OCI-LY3 (cell line): ENCODE measurements at regions not wholly inside any gene's neighbourhood (a gene's known extent, or its start where the extent isn't known, plus 50 kb on each side); places are given as distances from the start of the nearest gene placed in this dataset.

ENCODE experiments used
- H2AFZ ChIP-seq: fragments of 200-600, 300-600 bp; shearing (Covaris generic); 2 replicates; pipeline ENCODE4 v1.6.0; 2014; ENCODE audit warnings: antibody characterized with exemption, low read depth, low read length
- H3K27ac ChIP-seq: fragments of 200-600, 300-600 bp; sonication (generic); 2 replicates; pipeline ENCODE4 v1.5.1; 2014; ENCODE audit warnings: mild to moderate bottlenecking, low read length, moderate library complexity, mixed read lengths
- H3K27me3 ChIP-seq: fragments of 200-600, 300-600 bp; sonication (generic); 2 replicates; pipeline ENCODE4 v1.6.1; 2014; ENCODE audit warnings: low read depth, low read length, mixed read lengths
- H3K36me3 ChIP-seq: fragments of 200-600, 300-600 bp; sonication (generic); replicated peaks from 2 replicates; pipeline ENCODE3; 2014; ENCODE audit warnings: low read depth, low read length, mixed read lengths
- H3K4me1 ChIP-seq: fragments of 300-600, 200-600 bp; sonication (generic); 2 replicates; pipeline ENCODE4 v1.6.1; 2014; ENCODE audit warnings: low read length, mixed read lengths
- H3K4me2 ChIP-seq: fragments of 200-600, 300-600 bp; sonication (generic); 2 replicates; pipeline ENCODE4 v1.6.1; 2014; ENCODE audit warnings: low read length, mixed read lengths
- H3K4me3 ChIP-seq: fragments of 300-600, 200-600 bp; sonication (generic); 2 replicates; pipeline ENCODE4 v1.5.1; 2014; ENCODE audit warnings: antibody characterized with exemption, mild to moderate bottlenecking, low read length, moderate library complexity
- H3K79me2 ChIP-seq: fragments of 300-600, 200-600 bp; shearing (Covaris generic); 2 replicates; pipeline ENCODE4 v1.6.1; 2014; ENCODE audit warnings: mild to moderate bottlenecking, low read length, mixed read lengths
- H3K9ac ChIP-seq: fragments of 300-600, 200-600 bp; shearing (Covaris generic); 2 replicates; pipeline ENCODE4 v1.6.0; 2014; ENCODE audit warnings: mild to moderate bottlenecking, low read length, moderate library complexity
- H3K9me3 ChIP-seq: fragments of 200-600, 300-600 bp; shearing (Covaris generic); 2 replicates; pipeline ENCODE4 v1.6.1; 2014; ENCODE audit warnings: low read length, mixed read lengths; ENCODE audit not compliant: insufficient read depth
- H4K20me1 ChIP-seq: fragments of 200-600, 300-600 bp; sonication (generic); 2 replicates; pipeline ENCODE4 v1.6.1; 2016; ENCODE audit warnings: low read length, mixed read lengths; ENCODE audit not compliant: insufficient read depth
- EZH2phosphoT487 ChIP-seq: fragments of 200-600 bp; shearing (Covaris generic); IDR thresholded peaks from 2 replicates; pipeline ENCODE4 v1.6.1; 2018; ENCODE audit warnings: antibody characterized with exemption, mixed run types, low read depth
- TF ChIP-seq, protein P1 (sequence below): fragments of 200-600, 300-600 bp; sonication (generic); IDR thresholded peaks from 2 replicates; pipeline ENCODE4 v1.5.1; 2014; ENCODE audit warnings: antibody characterized with exemption, low read length, low read depth

DNA sequence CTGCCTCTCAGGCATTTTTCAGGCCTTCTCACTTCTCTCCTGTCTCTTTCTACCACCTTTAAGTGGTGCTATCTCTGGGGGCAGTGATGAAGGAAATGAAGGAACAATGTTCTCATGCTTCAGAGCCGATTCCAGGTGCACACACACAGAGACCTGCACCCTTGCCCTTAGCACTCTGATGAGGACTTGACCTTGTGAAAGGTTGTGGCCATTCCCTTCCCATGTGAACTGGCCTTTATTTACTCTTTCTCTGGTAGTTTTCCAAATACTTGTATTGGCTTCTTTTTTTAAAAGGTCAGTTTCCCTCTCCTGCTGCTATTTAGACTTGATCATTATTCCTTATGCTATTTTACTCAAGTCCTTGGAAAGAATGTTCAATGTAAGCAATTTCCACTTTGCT lies 188.6 kb downstream of the MDFIC start:
- TF ChIP-seq EZH2phosphoT487: no peak
- TF ChIP-seq, protein P1, sequence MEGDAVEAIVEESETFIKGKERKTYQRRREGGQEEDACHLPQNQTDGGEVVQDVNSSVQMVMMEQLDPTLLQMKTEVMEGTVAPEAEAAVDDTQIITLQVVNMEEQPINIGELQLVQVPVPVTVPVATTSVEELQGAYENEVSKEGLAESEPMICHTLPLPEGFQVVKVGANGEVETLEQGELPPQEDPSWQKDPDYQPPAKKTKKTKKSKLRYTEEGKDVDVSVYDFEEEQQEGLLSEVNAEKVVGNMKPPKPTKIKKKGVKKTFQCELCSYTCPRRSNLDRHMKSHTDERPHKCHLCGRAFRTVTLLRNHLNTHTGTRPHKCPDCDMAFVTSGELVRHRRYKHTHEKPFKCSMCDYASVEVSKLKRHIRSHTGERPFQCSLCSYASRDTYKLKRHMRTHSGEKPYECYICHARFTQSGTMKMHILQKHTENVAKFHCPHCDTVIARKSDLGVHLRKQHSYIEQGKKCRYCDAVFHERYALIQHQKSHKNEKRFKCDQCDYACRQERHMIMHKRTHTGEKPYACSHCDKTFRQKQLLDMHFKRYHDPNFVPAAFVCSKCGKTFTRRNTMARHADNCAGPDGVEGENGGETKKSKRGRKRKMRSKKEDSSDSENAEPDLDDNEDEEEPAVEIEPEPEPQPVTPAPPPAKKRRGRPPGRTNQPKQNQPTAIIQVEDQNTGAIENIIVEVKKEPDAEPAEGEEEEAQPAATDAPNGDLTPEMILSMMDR: no peak
- H2AFZ ChIP-seq: no peak overlapping the region
- H3K36me3 ChIP-seq: no peaks in the 10 kb centered on the region
- no peaks in the 10 kb centered on the region for H3K9me3 ChIP-seq
- H4K20me1 ChIP-seq: no peaks in the 10 kb centered on the region
- no peak overlapping the region for H3K9ac ChIP-seq
- H3K79me2 ChIP-seq: no peaks in the 10 kb centered on the region
- no peak overlapping the region for H3K4me2 ChIP-seq
- H3K27ac ChIP-seq: no peak overlapping the region
- H3K4me1 ChIP-seq: peaks cover 11% of the 10 kb centered on the region
- no peaks in the 10 kb centered on the region for H3K27me3 ChIP-seq
- H3K4me3 ChIP-seq: no peak overlapping the region

DNA sequence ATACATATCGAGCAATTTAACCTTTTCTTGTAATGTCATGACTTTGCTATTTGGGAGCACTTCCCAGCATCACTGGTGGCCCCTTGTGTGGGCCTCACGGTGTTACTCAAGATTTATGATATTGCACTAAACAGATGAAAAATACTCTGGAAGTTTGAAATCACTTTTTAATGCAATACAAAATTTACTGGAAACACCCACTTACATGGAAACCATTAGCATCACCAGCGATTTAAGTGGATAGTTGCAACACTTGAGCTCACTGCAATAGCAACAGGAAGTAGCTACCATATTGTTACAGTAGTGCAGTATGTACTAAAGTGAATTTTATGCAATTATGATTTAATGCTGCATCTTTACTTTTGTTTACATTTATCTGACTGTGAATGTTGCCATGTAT lies 184.4 kb downstream of the MDFIC start:
- H3K4me3 ChIP-seq: no peak overlapping the region
- no peaks in the 10 kb centered on the region for H3K9me3 ChIP-seq
- no peak for TF ChIP-seq EZH2phosphoT487
- TF ChIP-seq, protein P1: no peak
- H4K20me1 ChIP-seq: no peaks in the 10 kb centered on the region
- H3K4me1 ChIP-seq: peaks cover 3% of the 10 kb centered on the region
- no peaks in the 10 kb centered on the region for H3K79me2 ChIP-seq
- H3K27me3 ChIP-seq: no peaks in the 10 kb centered on the region
- no peak overlapping the region for H2AFZ ChIP-seq
- H3K27ac ChIP-seq: no peak overlapping the region
- H3K36me3 ChIP-seq: no peaks in the 10 kb centered on the region
- no peak overlapping the region for H3K9ac ChIP-seq
- no peak overlapping the region for H3K4me2 ChIP-seq

GRCh38 chr7:115102738-115103137 lies 180.8 kb downstream of the MDFIC start:
- Histone ChIP-seq H3K9ac (no peak overlapping the region), H3K4me2 (no peak overlapping the region), H3K27ac (no peak overlapping the region), H4K20me1 (no peaks in the 10 kb centered on the region), H3K27me3 (no peaks in the 10 kb centered on the region), H3K79me2 (no peaks in the 10 kb centered on the region), H3K9me3 (no peaks in the 10 kb centered on the region), H3K4me3 (no peak overlapping the region), H3K36me3 (no peaks in the 10 kb centered on the region), H3K4me1 (no peaks in the 10 kb centered on the region), H2AFZ (no peak overlapping the region)
- TF ChIP-seq, protein P1: no peak
- TF ChIP-seq EZH2phosphoT487: no peak

GRCh38 chr7:115101199-115101598 lies 179.3 kb downstream of the MDFIC start:
- no peak overlapping the region for H3K9ac ChIP-seq
- H3K36me3 ChIP-seq: no peaks in the 10 kb centered on the region
- H3K79me2 ChIP-seq: no peaks in the 10 kb centered on the region
- H3K4me2 ChIP-seq: no peak overlapping the region
- no peaks in the 10 kb centered on the region for H3K27me3 ChIP-seq
- no peak for TF ChIP-seq EZH2phosphoT487
- TF ChIP-seq, protein P1: no peak
- H3K9me3 ChIP-seq: no peaks in the 10 kb centered on the region
- H3K4me1 ChIP-seq: peaks cover 7% of the 10 kb centered on the region
- no peaks in the 10 kb centered on the region for H4K20me1 ChIP-seq
- H3K4me3 ChIP-seq: no peak overlapping the region
- H2AFZ ChIP-seq: no peak overlapping the region
- H3K27ac ChIP-seq: no peak overlapping the region
